Suprapubic skin (tissue), 4 donors: ENCODE measurements at regions not wholly inside any gene's neighbourhood (a gene's known extent, or its start where the extent isn't known, plus 50 kb on each side); places are given as distances from the start of the nearest gene placed in this dataset.

Experiments used
- DNase-seq, 2 donors: peaks; one replicate each; pipeline ENCODE4 v3.0.0-alpha.2; 2019; ENCODE audit warnings: low spot score in 2 of 2
- H3K27ac ChIP-seq: fragments of 200-600 bp; sonication (generic); one replicate; pipeline ENCODE4 v1.5.1; 2019
- H3K27me3 ChIP-seq: fragments of 200-600 bp; sonication (generic); one replicate; pipeline ENCODE4 v1.5.1; 2019
- H3K36me3 ChIP-seq: fragments of 200-600 bp; sonication (generic); one replicate; pipeline ENCODE4 v1.5.1; 2019
- H3K4me1 ChIP-seq: fragments of 200-600 bp; sonication (generic); one replicate; pipeline ENCODE4 v1.5.1; 2019
- H3K4me3 ChIP-seq: fragments of 200-600 bp; sonication (generic); one replicate; pipeline ENCODE4 v1.5.1; 2019; ENCODE audit warnings: mild to moderate bottlenecking
- H3K9me3 ChIP-seq: fragments of 200-600 bp; sonication (generic); one replicate; pipeline ENCODE4 v1.5.1; 2019
- CTCF ChIP-seq, 2 donors: fragments of 200-600 bp in 1 of 2; fragments of 450-650 bp in 1 of 2; sonication (generic) in 1 of 2; IDR thresholded peaks; one replicate each; pipeline ENCODE4 v1.5.1; 2016 to 2019; ENCODE audit warnings: antibody characterized with exemption in 2 of 2, mild to moderate bottlenecking in 1 of 2, moderate library complexity in 1 of 2
- EP300 ChIP-seq: sonication (generic); formaldehyde crosslinking; IDR thresholded peaks from one replicate; pipeline ENCODE4 v1.6.1; 2017; ENCODE audit warnings: antibody characterized with exemption
- POLR2A ChIP-seq, 2 donors: fragments of 450-650 bp; IDR thresholded peaks; one replicate each; pipeline ENCODE4 v1.6.1; 2017; ENCODE audit warnings: antibody characterized with exemption in 2 of 2, mild to moderate bottlenecking in 2 of 2, moderate library complexity in 2 of 2
- POLR2AphosphoS5 ChIP-seq, 3 donors: sonication (generic); formaldehyde crosslinking; IDR thresholded peaks; one replicate each; pipeline ENCODE4 v1.6.1; 2017; ENCODE audit warnings: antibody characterized with exemption in 3 of 3
- WGBS: methylation state at CpG from one replicate; pipeline ENCODE4 v1.1.5; 2018; 5-methylcytosine and 5-hydroxymethylcytosine counted together

DNA sequence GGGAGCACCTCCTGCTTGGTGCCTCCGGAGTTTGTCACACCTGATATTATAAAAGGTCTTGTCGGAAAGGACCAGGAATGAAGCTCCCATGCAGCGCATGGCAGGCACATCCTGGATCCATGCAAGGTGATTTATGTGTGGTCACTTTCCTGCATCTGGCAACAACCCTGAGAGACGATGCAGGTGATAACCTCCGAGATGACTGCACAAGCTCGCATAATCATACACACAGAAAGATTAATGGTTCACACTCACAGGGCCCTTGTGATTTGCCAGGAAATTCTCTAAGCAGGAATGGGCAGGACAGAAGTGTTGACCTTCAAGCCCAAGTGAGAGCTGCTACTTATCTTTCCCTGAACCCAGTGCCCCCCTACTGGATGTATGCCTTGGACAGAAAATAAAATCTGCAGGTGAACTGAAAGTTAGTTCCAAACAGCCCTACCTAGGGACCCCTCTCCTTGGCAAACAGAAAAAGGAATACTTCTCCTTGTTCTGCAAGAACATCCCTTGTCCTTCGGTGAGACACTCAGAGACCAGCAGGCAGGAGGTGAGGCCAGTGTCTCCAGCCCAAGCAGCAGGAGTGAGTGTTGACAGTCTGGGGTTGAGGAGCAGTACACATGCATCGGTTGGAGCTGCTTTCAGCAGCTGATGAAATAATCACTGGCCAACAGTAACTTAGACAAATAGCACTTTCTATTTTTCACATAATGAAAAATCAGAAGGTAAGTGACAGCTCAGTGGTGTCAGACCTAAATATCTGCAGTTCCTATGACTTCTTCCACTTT lies 619.4 kb upstream of the B3GAT1 start:
- H3K4me1 ChIP-seq: no peaks in the 10 kb centered on the region
- 52% methylated on average over 8 of the region's 8 CpGs for WGBS
- TF ChIP-seq CTCF (IDR thresholded peaks at IDR 0.05) (no peak), POLR2A (IDR thresholded peaks at IDR 0.05) (no peak), EP300 (no peak), POLR2AphosphoS5 (IDR thresholded peaks at IDR 0.05) (no peak)
- H3K4me3 ChIP-seq: no peak overlapping the region
- no peak overlapping the region for H3K27ac ChIP-seq
- no peaks in the 10 kb centered on the region for H3K9me3 ChIP-seq
- H3K36me3 ChIP-seq: no peaks in the 10 kb centered on the region
- DNase-seq: no peak
- H3K27me3 ChIP-seq: peaks cover 8% of the 10 kb centered on the region

- TF ChIP-seq POLR2AphosphoS5 (IDR thresholded peaks at IDR 0.05) (no peak), EP300 (no peak), POLR2A (IDR thresholded peaks at IDR 0.05) (no peak), CTCF (IDR thresholded peaks at IDR 0.05) (no peak)
- H3K9me3 ChIP-seq: no peaks in the 10 kb centered on the region
- H3K36me3 ChIP-seq: no peaks in the 10 kb centered on the region
- WGBS: 25% methylated on average over 5 of the region's 5 CpGs
- DNase-seq: no peak
- no peaks in the 10 kb centered on the region for H3K4me1 ChIP-seq
- peaks cover 5% of the 10 kb centered on the region for H3K27me3 ChIP-seq
- H3K27ac ChIP-seq: no peak overlapping the region
- H3K4me3 ChIP-seq: no peak overlapping the region
These were observed 615.4 kb upstream of the B3GAT1 start for GRCh38 chr11:135027461-135027860.

DNA sequence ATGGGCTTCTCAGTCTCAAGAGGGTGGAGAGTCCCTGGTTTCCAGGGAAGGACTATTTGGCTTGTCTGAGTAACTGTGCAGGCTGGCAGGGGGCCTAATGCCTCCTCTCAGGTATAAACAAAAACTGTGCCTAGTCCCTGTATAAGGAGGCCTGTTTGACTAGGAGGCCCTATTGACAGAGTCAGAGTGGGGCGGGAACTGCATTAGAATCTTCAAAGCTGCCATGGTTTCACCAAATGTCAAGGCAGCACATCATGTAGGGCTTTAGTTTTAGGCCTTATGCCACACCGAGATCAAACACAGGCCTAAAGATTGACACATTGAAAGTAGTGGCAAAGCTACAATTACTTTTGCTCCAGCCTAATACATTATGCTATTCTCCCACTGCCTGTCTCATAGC lies 611.5 kb upstream of the B3GAT1 start:
- no peak overlapping the region for H3K4me3 ChIP-seq
- H3K36me3 ChIP-seq: no peaks in the 10 kb centered on the region
- TF ChIP-seq POLR2AphosphoS5 (IDR thresholded peaks at IDR 0.05) (no peak), EP300 (no peak), CTCF (IDR thresholded peaks at IDR 0.05) (no peak), POLR2A (IDR thresholded peaks at IDR 0.05) (no peak)
- no peak for DNase-seq
- H3K27me3 ChIP-seq: no peaks in the 10 kb centered on the region
- H3K27ac ChIP-seq: no peak overlapping the region
- 81% methylated on average over 2 of the region's 2 CpGs for WGBS
- H3K4me1 ChIP-seq: no peaks in the 10 kb centered on the region
- no peaks in the 10 kb centered on the region for H3K9me3 ChIP-seq

DNA sequence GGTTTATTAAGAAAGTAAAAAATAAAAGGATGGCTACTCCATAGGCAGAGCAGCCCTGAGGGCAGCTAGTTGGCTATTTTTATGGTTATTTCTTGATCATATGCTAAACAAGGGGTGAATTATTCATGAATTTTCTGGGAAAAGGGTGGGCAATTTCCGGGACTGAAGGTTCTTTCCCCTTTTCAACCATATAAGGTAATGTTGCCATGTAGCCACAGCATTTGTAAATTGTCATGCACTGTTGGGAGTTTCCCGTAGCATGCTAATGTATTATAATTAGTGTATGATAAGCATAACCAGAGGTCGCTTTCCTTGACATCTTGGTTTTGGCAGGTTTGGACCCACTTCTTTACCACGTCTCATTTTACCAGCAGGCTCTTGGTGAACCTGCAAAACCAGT lies 610.4 kb upstream of the B3GAT1 start:
- Histone ChIP-seq H3K9me3 (no peaks in the 10 kb centered on the region), H3K27me3 (no peaks in the 10 kb centered on the region), H3K36me3 (no peaks in the 10 kb centered on the region), H3K27ac (no peak overlapping the region), H3K4me1 (no peaks in the 10 kb centered on the region), H3K4me3 (no peak overlapping the region)
- no peak for DNase-seq
- no peak for TF ChIP-seq POLR2AphosphoS5 (IDR thresholded peaks at IDR 0.05)
- no peak for TF ChIP-seq CTCF (IDR thresholded peaks at IDR 0.05)
- TF ChIP-seq POLR2A (IDR thresholded peaks at IDR 0.05): no peak
- no peak for TF ChIP-seq EP300
- WGBS: 62% methylated on average over 4 of the region's 4 CpGs

GRCh38 chr11:135019899-135020298 lies 607.9 kb upstream of the B3GAT1 start:
- Histone ChIP-seq H3K9me3 (no peaks in the 10 kb centered on the region), H3K27me3 (no peaks in the 10 kb centered on the region), H3K36me3 (no peaks in the 10 kb centered on the region), H3K4me3 (no peak overlapping the region), H3K4me1 (no peaks in the 10 kb centered on the region), H3K27ac (no peak overlapping the region)
- DNase-seq: no peak
- WGBS: 63% methylated on average over 4 of the region's 4 CpGs
- no peak for TF ChIP-seq CTCF (IDR thresholded peaks at IDR 0.05)
- TF ChIP-seq EP300: no peak
- no peak for TF ChIP-seq POLR2A (IDR thresholded peaks at IDR 0.05)
- TF ChIP-seq POLR2AphosphoS5 (IDR thresholded peaks at IDR 0.05): no peak
